SU-DHL-6 (cell line): ENCODE measurements at regions not wholly inside any gene's neighbourhood (a gene's known extent, or its start where the extent isn't known, plus 50 kb on each side); places are given as distances from the start of the nearest gene placed in this dataset.

Experiments used
- CTCF ChIP-seq: fragments of 200-600 bp; sonication (generic); IDR thresholded peaks from one replicate; pipeline ENCODE4 v1.5.1; 2017; ENCODE audit warnings: antibody characterized with exemption, mild to moderate bottlenecking, low read length, moderate library complexity; ENCODE audit not compliant: insufficient read depth, poor library complexity, severe bottlenecking
- EZH2phosphoT487 ChIP-seq: fragments of 200-600 bp; sonication (generic), shearing (Covaris generic); conservative IDR thresholded peaks from 2 replicates; pipeline ENCODE4 v1.6.1; 2018; ENCODE audit warnings: mild to moderate bottlenecking, antibody characterized with exemption, low read length, moderate library complexity, mixed read lengths

- TF ChIP-seq CTCF (no peak), EZH2phosphoT487 (no peak)
Measured at GRCh38 chr1:30275926-30276764, 447.2 kb downstream of the MATN1 start.
